ENCODE measurements at regions not wholly inside any gene's neighbourhood (a gene's known extent, or its start where the extent isn't known, plus 50 kb on each side); places are given as distances from the start of the nearest gene placed in this dataset.

GRCh38 chr12:30827101-30828066 is 72.6 kb upstream of the CAPRIN2 start:
- DNase-seq (ENCODE audit: low read depth): no peak

DNA sequence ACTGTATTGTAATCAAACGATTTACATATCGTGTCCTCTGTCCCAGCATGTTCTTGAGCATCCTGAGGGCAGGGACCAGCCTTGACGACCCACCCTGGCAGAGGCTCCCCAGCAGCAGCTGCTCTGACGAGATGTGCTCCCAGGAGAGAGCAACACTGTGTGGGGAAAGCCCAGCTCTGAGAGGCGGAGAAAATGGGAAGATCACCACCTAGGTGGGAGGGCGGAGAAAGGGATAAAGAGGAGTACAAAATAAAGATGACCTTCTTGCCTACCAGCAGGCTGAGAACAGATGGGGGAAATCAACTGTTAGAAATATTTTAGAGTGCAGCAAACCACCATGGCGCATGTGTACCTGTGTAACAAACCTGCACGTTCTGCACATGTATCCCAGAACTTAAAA is 71.5 kb upstream of the CAPRIN2 start:
- DNase-seq (ENCODE audit: low read depth): no peak

DNA sequence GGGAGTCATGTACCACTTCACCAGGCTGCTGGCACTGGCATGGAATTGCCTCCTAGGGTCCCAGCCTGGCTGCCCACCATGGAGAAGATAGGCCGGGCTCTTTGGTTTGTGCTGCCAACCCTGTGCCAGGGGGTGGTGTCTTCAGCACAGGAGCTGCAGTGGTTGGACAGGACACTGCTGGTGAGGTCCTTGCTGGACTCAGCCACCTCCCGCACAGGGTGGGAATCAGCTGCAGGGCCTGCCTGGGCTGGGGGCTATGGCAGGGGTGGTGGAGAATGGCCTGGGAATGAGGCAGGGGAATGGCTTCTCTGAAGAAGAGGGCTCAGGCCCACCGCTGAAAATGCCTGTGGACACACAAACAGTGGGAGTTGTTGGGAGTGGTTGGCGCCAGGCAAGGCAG is 70.6 kb upstream of the CAPRIN2 start:
- no peak for DNase-seq (ENCODE audit: low read depth)

GRCh38 chr12:30824311-30824710 is 69.6 kb upstream of the CAPRIN2 start:
- no peak for DNase-seq (ENCODE audit: low read depth)

GRCh38 chr12:30823764-30824163 is 69.0 kb upstream of the CAPRIN2 start:
- no peak for DNase-seq (ENCODE audit: low read depth)

DNA sequence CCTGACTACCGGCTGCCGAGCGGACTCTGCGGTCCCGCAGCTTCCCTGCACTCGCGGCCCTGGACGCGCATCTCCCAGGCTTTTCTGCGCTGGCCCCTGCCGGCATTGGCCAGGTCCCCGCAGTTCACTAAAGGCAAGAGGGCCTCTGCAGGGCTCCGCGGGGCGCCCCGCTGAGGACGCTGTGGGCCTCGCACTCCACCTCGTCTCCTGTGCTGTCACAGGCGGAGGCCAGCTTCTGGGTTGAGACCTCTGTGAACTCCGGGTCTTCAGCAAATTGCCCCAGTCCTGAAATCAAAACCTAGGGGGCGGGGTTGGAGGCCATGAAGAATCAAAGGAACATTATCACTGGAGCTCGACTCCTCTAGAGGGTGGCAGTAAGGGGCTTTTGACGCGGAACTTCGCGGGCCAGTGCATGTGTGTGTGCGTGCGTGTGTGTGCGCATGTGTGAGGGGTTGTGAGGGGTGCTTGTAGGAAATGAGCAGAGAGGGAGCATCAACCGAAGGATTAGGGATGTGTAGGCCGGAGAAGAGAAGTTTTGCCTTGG is 68.5 kb upstream of the CAPRIN2 start:
- DNase-seq (ENCODE audit: low read depth): no peak

- DNase-seq (ENCODE audit: low read depth): peak; percentile 3
These were observed 67.8 kb upstream of the CAPRIN2 start for GRCh38 chr12:30822385-30823155.

- no peak for DNase-seq (ENCODE audit: low read depth)
These were observed 65.7 kb upstream of the CAPRIN2 start for GRCh38 chr12:30820406-30820946.

- DNase-seq (ENCODE audit: low read depth): no peak
These were observed 63.8 kb upstream of the CAPRIN2 start for GRCh38 chr12:30818562-30818961.

GRCh38 chr12:30816742-30817465 is 62.2 kb upstream of the CAPRIN2 start:
- DNase-seq (ENCODE audit: low read depth): no peak

DNA sequence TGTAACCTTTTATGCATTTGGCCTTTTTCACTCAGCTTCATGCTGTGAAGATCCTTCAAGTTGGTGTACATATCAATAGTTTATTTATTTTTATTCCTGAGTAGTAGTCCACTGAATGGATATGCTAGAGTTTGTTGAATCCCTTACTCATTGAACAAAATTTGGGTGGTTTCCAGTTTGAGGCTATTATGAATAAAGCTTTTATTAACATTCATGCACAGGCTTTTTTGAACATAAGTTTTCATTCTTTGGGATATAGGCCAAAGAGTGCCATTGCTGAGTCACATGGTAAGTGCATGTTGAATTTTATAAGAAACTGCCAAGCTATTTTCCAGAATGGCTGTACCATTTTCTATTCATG is 59.5 kb upstream of the CAPRIN2 start:
- DNase-seq (ENCODE audit: low read depth): no peak

DNA sequence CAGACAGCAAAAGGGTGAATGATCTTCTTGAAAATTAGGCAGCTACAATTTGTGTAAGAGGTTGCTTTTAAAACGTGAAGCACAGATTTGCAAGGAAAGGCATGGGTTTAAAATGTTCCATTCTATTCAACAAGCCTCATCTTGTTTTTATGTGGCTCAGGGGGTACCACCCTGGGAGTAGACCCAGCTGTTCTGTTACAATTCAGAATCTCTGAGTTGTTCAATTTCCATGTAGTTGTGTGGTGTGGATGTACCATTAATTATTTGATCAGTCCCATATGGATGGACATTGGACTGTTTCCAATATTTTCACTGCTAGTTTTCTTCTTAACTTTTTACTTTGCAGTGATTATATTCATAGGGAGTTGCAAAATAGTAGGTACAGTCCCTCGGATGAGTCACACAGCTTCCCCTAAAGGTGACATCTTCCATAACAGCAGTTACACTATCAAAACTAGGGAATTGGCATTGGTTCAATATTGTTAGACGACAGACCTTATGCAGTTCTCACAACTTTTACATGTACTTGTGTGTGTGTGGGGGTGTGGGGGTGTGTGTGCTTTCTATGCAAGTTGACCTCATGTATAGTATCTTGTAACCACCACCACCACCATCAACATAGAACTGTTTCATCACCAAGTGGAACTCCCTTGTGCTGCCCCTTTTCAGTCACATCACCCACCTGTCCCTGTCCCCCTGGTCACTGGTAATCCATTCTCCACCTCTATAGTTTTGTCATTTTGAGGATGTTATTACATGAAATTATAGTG is 59.0 kb upstream of the CAPRIN2 start:
- no peak for DNase-seq (ENCODE audit: low read depth)

- DNase-seq (ENCODE audit: low read depth): no peak
These were observed 57.2 kb upstream of the CAPRIN2 start for GRCh38 chr12:30811966-30812365.

- DNase-seq (ENCODE audit: low read depth): no peak
These were observed 56.2 kb upstream of the CAPRIN2 start for GRCh38 chr12:30810918-30811317.

DNA sequence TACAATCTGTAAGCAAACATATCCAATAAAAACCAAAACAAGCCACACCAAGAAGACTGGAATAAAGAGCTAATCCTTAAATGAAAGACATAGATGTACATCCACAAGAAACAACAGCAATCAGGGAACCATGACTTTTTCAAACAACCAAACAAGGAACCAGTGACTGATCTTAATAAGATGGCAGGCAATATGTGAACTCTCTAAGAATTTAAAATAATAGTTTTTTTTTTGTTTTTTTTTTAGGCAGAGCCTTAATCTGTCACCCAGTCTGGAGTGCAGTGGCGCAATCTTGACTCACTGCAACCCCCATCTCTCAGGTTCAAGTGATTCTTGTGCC is 52.9 kb upstream of the CAPRIN2 start:
- no peak for DNase-seq (ENCODE audit: low read depth)

GRCh38 chr12:30806989-30807694 is 52.4 kb upstream of the CAPRIN2 start:
- DNase-seq (ENCODE audit: low read depth): peak; percentile 56

- DNase-seq (ENCODE audit: low read depth): no peak
These were observed 51.2 kb upstream of the CAPRIN2 start for GRCh38 chr12:30805959-30806358.
